H9 (cell line): ENCODE measurements at regions not wholly inside any gene's neighbourhood (a gene's known extent, or its start where the extent isn't known, plus 50 kb on each side); places are given as distances from the start of the nearest gene placed in this dataset.

Source experiments
- DNase-seq: peaks from one replicate; pipeline ENCODE4 v3.0.0-alpha.2; 2017
- H2AFZ ChIP-seq: one replicate; pipeline ENCODE4 v1.6.1; 2013; ENCODE audit warnings: mild to moderate bottlenecking, low read length, control low read depth, moderate library complexity
- H2AK5ac ChIP-seq: 2 replicates; pipeline ENCODE4 v1.6.1; 2013; ENCODE audit warnings: low read length, control low read depth, mixed read lengths; ENCODE audit not compliant: insufficient read length
- H2BK120ac ChIP-seq: one replicate; pipeline ENCODE4 v1.6.1; 2013; ENCODE audit warnings: low read depth, mild to moderate bottlenecking, low read length, control low read depth, inconsistent platforms; ENCODE audit not compliant: poor library complexity, severe bottlenecking
- H2BK12ac ChIP-seq: 2 replicates; pipeline ENCODE4 v1.6.1; 2013; ENCODE audit warnings: low read length, control low read depth, mixed read lengths, low read depth; ENCODE audit not compliant: insufficient read length
- H2BK15ac ChIP-seq: 2 replicates; pipeline ENCODE4 v1.6.1; 2013; ENCODE audit warnings: low read depth, low read length, control low read depth
- H2BK20ac ChIP-seq: one replicate; pipeline ENCODE4 v1.6.1; 2013; ENCODE audit warnings: low read depth, mild to moderate bottlenecking, low read length, control low read depth, inconsistent platforms; ENCODE audit not compliant: poor library complexity, severe bottlenecking
- H2BK5ac ChIP-seq: 2 replicates; pipeline ENCODE4 v1.6.1; 2013; ENCODE audit warnings: low read length, control low read depth, mixed read lengths; ENCODE audit not compliant: insufficient read length
- H3K14ac ChIP-seq: 2 replicates; pipeline ENCODE4 v1.6.1; 2013; ENCODE audit warnings: low read length, control low read depth; ENCODE audit not compliant: insufficient read depth
- H3K18ac ChIP-seq: 2 replicates; pipeline ENCODE4 v1.6.1; 2013; ENCODE audit warnings: low read depth, mild to moderate bottlenecking, mixed read lengths, low read length, control low read depth; ENCODE audit not compliant: insufficient read length
- H3K23ac ChIP-seq: 2 replicates; pipeline ENCODE4 v1.6.1; 2013; ENCODE audit warnings: low read length, control low read depth, mixed read lengths, low read depth; ENCODE audit not compliant: insufficient read length
- H3K23me2 ChIP-seq: 2 replicates; pipeline ENCODE4 v1.6.1; 2013; ENCODE audit warnings: low read depth, mild to moderate bottlenecking, mixed read lengths, low read length, control low read depth; ENCODE audit not compliant: insufficient read length, poor library complexity, severe bottlenecking
- H3K27ac ChIP-seq: 2 replicates; pipeline ENCODE4 v1.5.1; 2013; ENCODE audit warnings: low read length, control low read depth, mixed read lengths, low read depth; ENCODE audit not compliant: insufficient read length
- H3K27me3 ChIP-seq: 2 replicates; pipeline ENCODE4 v1.6.1; 2013; ENCODE audit warnings: low read length, control low read depth, inconsistent platforms; ENCODE audit not compliant: insufficient read depth
- H3K4ac ChIP-seq: 2 replicates; pipeline ENCODE4 v1.6.1; 2013; ENCODE audit warnings: low read depth, mild to moderate bottlenecking, control low read depth, inconsistent platforms, low read length, moderate library complexity
- H3K4me1 ChIP-seq: 2 replicates; pipeline ENCODE4 v1.6.1; 2013; ENCODE audit warnings: low read length, control low read depth, inconsistent platforms; ENCODE audit not compliant: insufficient read depth
- H3K4me2 ChIP-seq: 2 replicates; pipeline ENCODE4 v1.6.1; 2013; ENCODE audit warnings: low read length, control low read depth, mixed read lengths; ENCODE audit not compliant: insufficient read length, insufficient read depth
- H3K56ac ChIP-seq: 2 replicates; pipeline ENCODE4 v1.6.1; 2013; ENCODE audit warnings: low read depth, mild to moderate bottlenecking, mixed read lengths, low read length, control low read depth; ENCODE audit not compliant: insufficient read length
- H3K79me1 ChIP-seq: 2 replicates; pipeline ENCODE4 v1.6.1; 2013; ENCODE audit warnings: low read depth, mild to moderate bottlenecking, moderate library complexity, low read length, control low read depth, inconsistent platforms; ENCODE audit not compliant: insufficient read depth, poor library complexity, severe bottlenecking
- H3K79me2 ChIP-seq: 2 replicates; pipeline ENCODE4 v1.6.1; 2013; ENCODE audit warnings: low read length, control low read depth, inconsistent platforms; ENCODE audit not compliant: insufficient read depth
- H3K9ac ChIP-seq: 2 replicates; pipeline ENCODE4 v1.6.1; 2013; ENCODE audit warnings: low read length, control low read depth, mixed read lengths; ENCODE audit not compliant: insufficient read length; ENCODE audit errors: extremely low read depth
- H3K9me3 ChIP-seq: one replicate; pipeline ENCODE4 v1.6.1; 2013; ENCODE audit warnings: low read depth, low read length, inconsistent platforms; ENCODE audit not compliant: control insufficient read depth
- H3T11ph ChIP-seq: one replicate; pipeline ENCODE4 v1.6.1; 2013; ENCODE audit warnings: mild to moderate bottlenecking, low read length, control low read depth, inconsistent platforms
- H4K20me1 ChIP-seq: one replicate; pipeline ENCODE4 v1.6.1; 2013; ENCODE audit not compliant: control insufficient read depth, insufficient read length, insufficient read depth
- H4K5ac ChIP-seq: 2 replicates; pipeline ENCODE4 v1.6.1; 2013; ENCODE audit warnings: low read depth, mild to moderate bottlenecking, mixed read lengths, low read length, control low read depth; ENCODE audit not compliant: insufficient read length
- H4K8ac ChIP-seq: replicated peaks from 2 replicates; pipeline ENCODE4 v1.6.1; 2013; ENCODE audit warnings: low read length, control low read depth, mixed read lengths, low read depth; ENCODE audit not compliant: insufficient read length
- H4K91ac ChIP-seq: 2 replicates; pipeline ENCODE4 v1.6.1; 2013; ENCODE audit warnings: low read depth, mild to moderate bottlenecking, moderate library complexity, mixed read lengths, low read length, control low read depth; ENCODE audit not compliant: insufficient read length
- H3K27ac Mint-ChIP-seq, 3 experiments: 2 replicates in 2 of 3; 3 replicates in 1 of 3; pipeline ENCODE4 v1.8.0; 2020 to 2021; ENCODE audit warnings: mixed read lengths in 3 of 3, mild to moderate bottlenecking in 1 of 3, moderate library complexity in 1 of 3
- H3K27me3 Mint-ChIP-seq: 2 replicates; pipeline ENCODE4 v1.8.0; 2021; ENCODE audit warnings: low read depth, mild to moderate bottlenecking, moderate library complexity, mixed read lengths
- H3K36me3 Mint-ChIP-seq, 3 experiments: 2 replicates in 2 of 3; 3 replicates in 1 of 3; pipeline ENCODE4 v1.8.0; 2020 to 2021; ENCODE audit warnings: low read depth in 3 of 3, mixed read lengths in 3 of 3; ENCODE audit not compliant: insufficient read depth in 1 of 3
- H3K4me1 Mint-ChIP-seq, 2 experiments: 2 replicates each; pipeline ENCODE4 v1.8.0; 2020; ENCODE audit warnings: mixed read lengths in 2 of 2
- H3K4me3 Mint-ChIP-seq, 2 experiments: 2 replicates in 1 of 2; 3 replicates in 1 of 2; pipeline ENCODE4 v1.8.0; 2020 to 2021; ENCODE audit warnings: mild to moderate bottlenecking in 2 of 2, mixed read lengths in 2 of 2, moderate library complexity in 1 of 2
- H3K9me3 Mint-ChIP-seq, 2 experiments: 2 replicates in 1 of 2; 3 replicates in 1 of 2; pipeline ENCODE4 v1.8.0; 2020; ENCODE audit warnings: mild to moderate bottlenecking in 2 of 2, mixed read lengths in 2 of 2, moderate library complexity in 1 of 2
- WGBS: extraction: QIAGEN DNeasy Blood & Tissue Kit; methylation state at CpG from one replicate; pipeline ENCODE4 v1.1.7; 2013; ENCODE audit warnings: missing lambda C conversion rate, low lambda C conversion rate, mixed read lengths; ENCODE audit not compliant: insufficient read length; ENCODE audit errors: extremely low coverage; 5-methylcytosine and 5-hydroxymethylcytosine counted together
- TF ChIP-seq, protein P1 (sequence below): fragments of 200-600 bp; sonication (generic); conservative IDR thresholded peaks from 3 replicates; pipeline ENCODE4 v1.8.0; 2021; ENCODE audit warnings: antibody characterized with exemption, mild to moderate bottlenecking

DNA sequence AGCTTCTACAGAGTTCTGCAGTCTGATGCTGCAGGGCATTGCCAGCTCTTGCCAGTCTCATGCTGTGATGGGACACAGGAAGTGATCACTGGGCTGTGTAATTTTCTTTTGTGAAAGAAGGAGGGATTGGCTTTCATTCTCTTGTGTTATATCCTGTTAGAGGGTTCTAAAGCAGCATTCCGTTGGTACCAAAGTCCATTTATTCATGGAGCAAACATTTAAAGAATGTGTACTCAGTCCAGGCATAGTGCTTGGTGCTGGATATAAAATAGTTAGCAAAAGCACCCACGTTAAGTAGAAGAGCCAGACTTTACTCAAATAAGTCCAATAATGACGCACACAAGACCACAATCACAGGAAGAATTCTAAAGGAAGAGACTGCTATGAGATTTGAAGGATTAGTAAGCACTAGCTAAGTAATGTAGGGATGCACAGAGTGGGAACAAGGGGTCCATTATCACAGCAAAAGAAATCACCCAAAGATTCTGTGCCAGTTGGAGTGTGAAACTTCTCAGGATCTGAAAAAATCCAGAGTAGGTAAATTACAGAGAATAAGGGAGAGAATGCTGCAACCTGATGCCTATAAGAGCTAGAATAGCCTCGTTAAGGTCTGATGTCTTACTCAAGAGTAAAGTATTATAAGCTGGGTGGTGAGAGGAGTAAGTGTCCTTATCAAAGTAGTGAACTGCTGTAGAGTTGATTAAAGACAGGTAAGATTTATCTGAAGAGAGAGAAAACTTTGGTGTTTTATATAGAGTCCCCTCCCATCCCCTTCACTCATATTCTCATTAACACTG, 728.3 kb downstream of the METTL15 start:
- Histone ChIP-seq H3K9me3 (no peaks in the 10 kb centered on the region), H2BK5ac (no peak overlapping the region), H2BK120ac (no peak overlapping the region), H4K8ac (no peak overlapping the region), H3K4me1 (peaks cover 10% of the 10 kb centered on the region), H3K56ac (no peak overlapping the region), H3K9ac (no peak overlapping the region), H3K27me3 (no peaks in the 10 kb centered on the region), H3K79me2 (no peaks in the 10 kb centered on the region), H4K5ac (no peak overlapping the region), H3K18ac (no peak overlapping the region), H3K14ac (no peak overlapping the region), H3T11ph (no peak overlapping the region), H3K79me1 (no peaks in the 10 kb centered on the region), H3K23ac (no peak overlapping the region), H4K20me1 (no peaks in the 10 kb centered on the region), H2BK12ac (no peak overlapping the region), H2AFZ (no peak overlapping the region), H4K91ac (no peak overlapping the region), H2BK15ac (no peak overlapping the region), H3K4ac (no peak overlapping the region), H2BK20ac (no peak overlapping the region), H3K4me2 (no peak overlapping the region), H3K23me2 (no peaks in the 10 kb centered on the region), H2AK5ac (no peak overlapping the region), H3K27ac (no peak overlapping the region)
- WGBS = no CpG with 5 or more reads among the region's 4 CpGs
- no peaks in the 10 kb centered on the region for H3K27me3 Mint-ChIP-seq
- H3K4me3 Mint-ChIP-seq = no peak overlapping the region
- TF ChIP-seq, protein P1, sequence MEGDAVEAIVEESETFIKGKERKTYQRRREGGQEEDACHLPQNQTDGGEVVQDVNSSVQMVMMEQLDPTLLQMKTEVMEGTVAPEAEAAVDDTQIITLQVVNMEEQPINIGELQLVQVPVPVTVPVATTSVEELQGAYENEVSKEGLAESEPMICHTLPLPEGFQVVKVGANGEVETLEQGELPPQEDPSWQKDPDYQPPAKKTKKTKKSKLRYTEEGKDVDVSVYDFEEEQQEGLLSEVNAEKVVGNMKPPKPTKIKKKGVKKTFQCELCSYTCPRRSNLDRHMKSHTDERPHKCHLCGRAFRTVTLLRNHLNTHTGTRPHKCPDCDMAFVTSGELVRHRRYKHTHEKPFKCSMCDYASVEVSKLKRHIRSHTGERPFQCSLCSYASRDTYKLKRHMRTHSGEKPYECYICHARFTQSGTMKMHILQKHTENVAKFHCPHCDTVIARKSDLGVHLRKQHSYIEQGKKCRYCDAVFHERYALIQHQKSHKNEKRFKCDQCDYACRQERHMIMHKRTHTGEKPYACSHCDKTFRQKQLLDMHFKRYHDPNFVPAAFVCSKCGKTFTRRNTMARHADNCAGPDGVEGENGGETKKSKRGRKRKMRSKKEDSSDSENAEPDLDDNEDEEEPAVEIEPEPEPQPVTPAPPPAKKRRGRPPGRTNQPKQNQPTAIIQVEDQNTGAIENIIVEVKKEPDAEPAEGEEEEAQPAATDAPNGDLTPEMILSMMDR = no peak
- no peak for DNase-seq
- peaks cover 30 to 39% of the 10 kb centered on the region in 2 experiments for H3K4me1 Mint-ChIP-seq
- no peaks in the 10 kb centered on the region; a peak in 1 of 7 replicates for H3K36me3 Mint-ChIP-seq
- peak overlapping the region in 1 of 3 experiments; percentile 11; a peak in 1 of 7 replicates for H3K27ac Mint-ChIP-seq
- no peaks in the 10 kb centered on the region for H3K9me3 Mint-ChIP-seq
